HepG2 (cell line): ENCODE measurements at regions not wholly inside any gene's neighbourhood (a gene's known extent, or its start where the extent isn't known, plus 50 kb on each side); places are given as distances from the start of the nearest gene placed in this dataset.

ENCODE experiments used
- ATAC-seq: fragments of 200-7000 bp; cut with Tn5 transposase; 3 replicates; pipeline ENCODE4 v1.9.1; 2020; ENCODE audit warnings: mild to moderate bottlenecking, moderate library complexity
- BruUV-seq: library from RNA; stranded (reverse); fragments of 400-500 nt; replicated peaks from 2 replicates; lab custom pipeline; 2021; lab: Mats Ljungman, UMichigan
- CTCF ChIA-PET: fragments of 300-600 bp; formaldehyde crosslinking; extraction: SDS; loops from one replicate; lab custom pipeline; 2021; ENCODE audit warnings: low total read pairs, inconsistent platforms, low intra/inter-chr PET ratio; lab: Yijun Ruan, JAX
- POLR2A ChIA-PET: fragments of 350-600 bp; sonication (Branson Sonifier 250); formaldehyde crosslinking; loops from one replicate; lab custom pipeline; 2020; ENCODE audit warnings: antibody characterized with exemption, inconsistent platforms; lab: Yijun Ruan, JAX
- DNase-seq: peaks from one replicate; pipeline ENCODE4 v3.0.0-alpha.2; 2015; ENCODE audit warnings: low spot score
- FAIRE-seq: peaks from 3 replicates; lab custom pipeline; 2011; peaks lifted over from hg19 to GRCh38; lab: Jason Lieb, UNC
- H2AFZ ChIP-seq: one replicate; pipeline ENCODE4 v1.6.1; 2011; ENCODE audit warnings: low read length, inconsistent platforms
- H3K27ac ChIP-seq: fragments of 300-600 bp; 3 replicates; pipeline ENCODE4 v1.8.0; 2011; ENCODE audit warnings: mixed run types, mild to moderate bottlenecking, mixed read lengths, low read length, inconsistent platforms; ENCODE audit not compliant: insufficient read depth; ENCODE audit errors: extremely low read length
- H3K27me3 ChIP-seq, 2 experiments: fragments of 200-600 bp in 1 of 2; 2 replicates in 1 of 2; 3 replicates in 1 of 2; pipeline versions ENCODE4 v1.6.0 to v1.8.0; 2011; ENCODE audit warnings: low read length in 2 of 2, mild to moderate bottlenecking in 2 of 2, moderate library complexity in 2 of 2, inconsistent platforms in 1 of 2; ENCODE audit not compliant: insufficient read depth in 2 of 2, control insufficient read depth in 1 of 2
- H3K36me3 ChIP-seq, 2 experiments: fragments of 200-600 bp in 1 of 2; replicated peaks in 1 of 2; 2 replicates in 1 of 2; 3 replicates in 1 of 2; pipeline versions ENCODE4 v1.5.1 to v1.8.0; 2011; ENCODE audit warnings: low read length in 2 of 2, inconsistent platforms in 1 of 2; ENCODE audit not compliant: insufficient read depth in 2 of 2, control insufficient read depth in 1 of 2
- H3K4me1 ChIP-seq: 2 replicates; pipeline ENCODE4 v1.5.1; 2012; ENCODE audit warnings: low read length, inconsistent platforms; ENCODE audit not compliant: insufficient read depth
- H3K4me2 ChIP-seq: 2 replicates; pipeline ENCODE4 v1.6.0; 2011; ENCODE audit warnings: low read depth, low read length, inconsistent platforms
- H3K4me3 ChIP-seq, 3 experiments: fragments of 200-600 bp in 1 of 3; sonication (generic), shearing (Covaris generic) in 1 of 3; replicated peaks in 1 of 3; 2 replicates each; pipeline ENCODE4 v1.5.1; 2011 to 2016; ENCODE audit warnings: low read length in 3 of 3, inconsistent platforms in 2 of 3, low read depth in 2 of 3, mild to moderate bottlenecking in 2 of 3, control low read depth in 1 of 3, mixed read lengths in 1 of 3; ENCODE audit not compliant: insufficient read depth in 1 of 3
- H3K79me2 ChIP-seq: one replicate; pipeline ENCODE4 v1.6.1; 2011; ENCODE audit warnings: low read length, inconsistent platforms; ENCODE audit not compliant: insufficient read depth
- H3K9ac ChIP-seq: 2 replicates; pipeline ENCODE4 v1.6.0; 2011; ENCODE audit warnings: mild to moderate bottlenecking, low read depth, low read length, inconsistent platforms; ENCODE audit not compliant: insufficient read depth
- H3K9me3 ChIP-seq: 2 replicates; pipeline ENCODE4 v1.5.1; 2012; ENCODE audit warnings: mild to moderate bottlenecking, low read length
- H4K20me1 ChIP-seq: 2 replicates; pipeline ENCODE4 v1.6.0; 2011; ENCODE audit warnings: inconsistent platforms, mild to moderate bottlenecking, low read length, moderate library complexity; ENCODE audit not compliant: insufficient read depth
- AGO1 ChIP-seq: fragments of 200-400 bp; formaldehyde crosslinking; IDR thresholded peaks from 2 replicates; pipeline ENCODE4 v1.6.1; 2017; ENCODE audit warnings: mild to moderate bottlenecking, low read depth, low read length, moderate library complexity; ENCODE audit not compliant: poor library complexity, severe bottlenecking
- CHCHD3 ChIP-seq: sonication (generic); formaldehyde crosslinking; IDR thresholded peaks from 2 replicates; pipeline ENCODE4 v1.8.0; 2022; ENCODE audit warnings: mild to moderate bottlenecking, missing genetic modification reagents, moderate library complexity
- CHD4 ChIP-seq: fragments of 200-600 bp; sonication (generic); IDR thresholded peaks from 2 replicates; pipeline ENCODE4 v1.7.0; 2017; ENCODE audit warnings: mild to moderate bottlenecking, low read length, borderline replicate concordance
- ETV6 ChIP-seq: sonication (generic); formaldehyde crosslinking; conservative IDR thresholded peaks from 2 replicates; pipeline ENCODE4 v1.4.0; 2020; ENCODE audit warnings: missing genetic modification reagents
- JUND ChIP-seq: sonication (generic); formaldehyde crosslinking; IDR thresholded peaks from 2 replicates; pipeline ENCODE4 v1.8.0; 2022; ENCODE audit warnings: mild to moderate bottlenecking, missing genetic modification reagents
- MBD4 ChIP-seq: IDR thresholded peaks from 2 replicates; pipeline ENCODE4 v1.6.1; 2012; ENCODE audit warnings: low read length, inconsistent platforms, borderline replicate concordance
- SALL1 ChIP-seq: sonication (generic); formaldehyde crosslinking; IDR thresholded peaks from 2 replicates; pipeline ENCODE4 v1.8.0; 2022; ENCODE audit warnings: mild to moderate bottlenecking, missing genetic modification reagents
- SP1 ChIP-seq, 2 experiments: fragments of 450-650 bp in 1 of 2; sonication (generic) in 1 of 2; formaldehyde crosslinking in 1 of 2; IDR thresholded peaks; 2 replicates each; pipeline versions ENCODE4 v1.4.0 to v1.6.1; 2016 to 2020; ENCODE audit warnings: missing genetic modification reagents in 1 of 2
- TMF1 ChIP-seq: sonication (generic); formaldehyde crosslinking; IDR thresholded peaks from 2 replicates; pipeline ENCODE4 v1.8.1; 2022; ENCODE audit warnings: low read depth, missing genetic modification reagents
- U2AF1 ChIP-seq: fragments of 200-400 bp; formaldehyde crosslinking; optimal IDR thresholded peaks from 2 replicates; pipeline ENCODE3; 2017; ENCODE audit warnings: mild to moderate bottlenecking, low read depth, low read length
- YEATS2 ChIP-seq: sonication (generic); formaldehyde crosslinking; IDR thresholded peaks from 2 replicates; pipeline ENCODE4 v1.4.0; 2020; ENCODE audit warnings: missing genetic modification reagents, borderline replicate concordance
- ZNF446 ChIP-seq: sonication (generic); formaldehyde crosslinking; IDR thresholded peaks from 2 replicates; pipeline ENCODE4 v1.5.0; 2020; ENCODE audit warnings: mild to moderate bottlenecking, missing genetic modification reagents
- ZNF747 ChIP-seq: sonication (generic); formaldehyde crosslinking; IDR thresholded peaks from 2 replicates; pipeline ENCODE4 v1.8.1; 2023; ENCODE audit warnings: missing genetic modification reagents, mild to moderate bottlenecking, borderline replicate concordance
- ZNF761 ChIP-seq: sonication (generic); formaldehyde crosslinking; conservative IDR thresholded peaks from 2 replicates; pipeline ENCODE4 v1.4.0; 2020; ENCODE audit warnings: mild to moderate bottlenecking, missing genetic modification reagents
- ZNF879 ChIP-seq: sonication (generic); formaldehyde crosslinking; IDR thresholded peaks from 2 replicates; pipeline ENCODE4 v1.8.1; 2023; ENCODE audit warnings: missing genetic modification reagents
- WGBS: methylation state at CpG from one replicate; pipeline ENCODE4 v1.1.6; 2017; ENCODE audit warnings: low lambda C conversion rate; 5-methylcytosine and 5-hydroxymethylcytosine counted together
- in situ Hi-C: cut with HindIII; loops from 2 replicates; pipeline ENCODE4 v1.10.0; 2017; ENCODE audit warnings: low pct_unique_long_range_greater_than_20kb; ENCODE audit not compliant: extremely low pct_ligation_motif_present
- intact Hi-C: fragments of 100-400 bp; cut with micrococcal nuclease; formaldehyde crosslinking; loops from one replicate; pipeline ENCODE4 v1.10.0; 2022; ENCODE audit not compliant: unreplicated experiment
- TF ChIP-seq, protein P1 (sequence below): sonication (generic); formaldehyde crosslinking; IDR thresholded peaks from 2 replicates; pipeline ENCODE4 v1.4.0; 2020; ENCODE audit warnings: missing genetic modification reagents

DNA sequence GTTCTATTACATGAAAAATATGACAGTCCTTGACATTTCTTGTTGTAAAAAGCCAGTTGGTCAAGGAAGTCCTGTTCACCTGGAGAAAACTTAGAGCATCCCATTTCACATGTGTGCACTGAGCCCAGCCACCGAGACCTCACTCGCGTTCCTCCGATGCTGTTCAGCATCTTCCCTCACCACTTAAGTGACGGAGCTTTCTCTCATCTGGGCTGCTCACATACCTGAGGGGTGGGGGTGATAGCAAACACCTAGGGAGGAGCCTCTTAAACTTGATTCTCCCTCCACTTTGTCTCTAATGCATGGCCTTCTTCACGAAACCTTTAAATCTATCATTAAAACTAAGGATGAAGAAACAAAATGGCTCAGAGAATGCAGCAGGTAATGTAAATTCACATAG, 950.2 kb downstream of the GATA3 start:
- FAIRE-seq = no peak
- H3K9me3 ChIP-seq = no peaks in the 10 kb centered on the region
- no peak overlapping the region for H3K27ac ChIP-seq
- ATAC-seq = no peak
- no peaks in the 10 kb centered on the region for H3K4me1 ChIP-seq
- no peaks in the 10 kb centered on the region for H3K27me3 ChIP-seq
- in situ Hi-C loops = no loop called here
- no peaks in the 10 kb centered on the region for H4K20me1 ChIP-seq
- no peak overlapping the region for H2AFZ ChIP-seq
- DNase-seq = no peak
- BruUV-seq = no TSS peak
- TF ChIP-seq YEATS2 (CRISPR knock-in tag) = no peak
- 8% methylated on average over 6 of the region's 6 CpGs for WGBS
- no peak overlapping the region for H3K9ac ChIP-seq
- intact Hi-C loops = no loop called here
- H3K79me2 ChIP-seq = no peaks in the 10 kb centered on the region
- no peaks in the 10 kb centered on the region for H3K36me3 ChIP-seq
- ChIA-PET POLR2A (no interaction called here), CTCF (no interaction called here)
- no peak overlapping the region for H3K4me3 ChIP-seq
- H3K4me2 ChIP-seq = no peak overlapping the region

DNA sequence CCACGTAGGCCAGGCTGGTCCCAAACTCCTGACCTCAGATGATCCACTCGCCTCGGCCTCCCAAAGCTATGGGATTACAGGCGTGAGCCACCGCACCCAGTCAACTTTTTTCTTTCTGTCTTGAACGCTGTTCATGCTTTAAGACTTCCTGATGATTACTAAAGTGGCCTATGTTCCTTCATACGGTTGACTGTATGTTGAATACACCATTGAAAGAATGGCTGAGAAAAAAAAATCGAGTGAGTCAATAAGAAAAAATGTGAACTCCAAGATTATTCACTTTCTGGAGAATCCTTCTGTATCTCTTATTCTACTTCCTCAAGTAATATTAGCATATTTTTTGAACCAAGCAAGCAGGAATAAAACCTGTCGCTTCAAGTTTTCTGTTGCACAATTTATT, 955.0 kb downstream of the GATA3 start:
- Histone ChIP-seq H2AFZ (no peak overlapping the region), H3K9me3 (no peaks in the 10 kb centered on the region), H3K36me3 (no peaks in the 10 kb centered on the region), H3K27me3 (no peaks in the 10 kb centered on the region), H3K4me3 (no peak overlapping the region), H3K4me2 (no peak overlapping the region), H3K79me2 (no peaks in the 10 kb centered on the region), H3K27ac (no peak overlapping the region), H3K9ac (no peak overlapping the region), H3K4me1 (no peaks in the 10 kb centered on the region), H4K20me1 (no peaks in the 10 kb centered on the region)
- WGBS = 21% methylated on average over 9 of the region's 9 CpGs
- DNase-seq = no peak
- ATAC-seq = no peak
- in situ Hi-C loops (no loop called here), intact Hi-C loops (no loop called here)
- no TSS peak for BruUV-seq
- ChIA-PET POLR2A (no interaction called here), CTCF (no interaction called here)
- FAIRE-seq = no peak
- TF ChIP-seq ZNF747 (CRISPR knock-in tag) = no peak
- TF ChIP-seq MBD4 = no peak
- no peak for TF ChIP-seq CHD4
- TF ChIP-seq, protein P1, sequence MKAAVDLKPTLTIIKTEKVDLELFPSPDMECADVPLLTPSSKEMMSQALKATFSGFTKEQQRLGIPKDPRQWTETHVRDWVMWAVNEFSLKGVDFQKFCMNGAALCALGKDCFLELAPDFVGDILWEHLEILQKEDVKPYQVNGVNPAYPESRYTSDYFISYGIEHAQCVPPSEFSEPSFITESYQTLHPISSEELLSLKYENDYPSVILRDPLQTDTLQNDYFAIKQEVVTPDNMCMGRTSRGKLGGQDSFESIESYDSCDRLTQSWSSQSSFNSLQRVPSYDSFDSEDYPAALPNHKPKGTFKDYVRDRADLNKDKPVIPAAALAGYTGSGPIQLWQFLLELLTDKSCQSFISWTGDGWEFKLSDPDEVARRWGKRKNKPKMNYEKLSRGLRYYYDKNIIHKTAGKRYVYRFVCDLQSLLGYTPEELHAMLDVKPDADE (CRISPR knock-in tag) = no peak
- no peak for TF ChIP-seq SALL1 (CRISPR knock-in tag)
- no peak for TF ChIP-seq U2AF1
- no peak for TF ChIP-seq SP1 (IDR thresholded peaks at IDR 0.05)
- no peak for TF ChIP-seq SP1 (CRISPR knock-in tag; IDR thresholded peaks at IDR 0.05)
- no peak for TF ChIP-seq ZNF879 (CRISPR knock-in tag)
- no peak for TF ChIP-seq TMF1 (CRISPR knock-in tag)
- no peak for TF ChIP-seq CHCHD3 (CRISPR knock-in tag)
- TF ChIP-seq AGO1 = no peak
- no peak for TF ChIP-seq ETV6 (CRISPR knock-in tag)
- no peak for TF ChIP-seq ZNF446 (CRISPR knock-in tag)
- no peak for TF ChIP-seq ZNF761 (CRISPR knock-in tag)
- TF ChIP-seq JUND = no peak
